NCI-H345 treated with DMSO at 0.1 percent for 48 hours (cell line): ENCODE measurements at regions not wholly inside any gene's neighbourhood (a gene's known extent, or its start where the extent isn't known, plus 50 kb on each side); places are given as distances from the start of the nearest gene placed in this dataset.

ENCODE experiments used
- DNase-seq: peaks from one replicate; lab custom pipeline; 2025; ENCODE audit not compliant: unreplicated experiment; lab: John Stamatoyannopoulos, UW

DNA sequence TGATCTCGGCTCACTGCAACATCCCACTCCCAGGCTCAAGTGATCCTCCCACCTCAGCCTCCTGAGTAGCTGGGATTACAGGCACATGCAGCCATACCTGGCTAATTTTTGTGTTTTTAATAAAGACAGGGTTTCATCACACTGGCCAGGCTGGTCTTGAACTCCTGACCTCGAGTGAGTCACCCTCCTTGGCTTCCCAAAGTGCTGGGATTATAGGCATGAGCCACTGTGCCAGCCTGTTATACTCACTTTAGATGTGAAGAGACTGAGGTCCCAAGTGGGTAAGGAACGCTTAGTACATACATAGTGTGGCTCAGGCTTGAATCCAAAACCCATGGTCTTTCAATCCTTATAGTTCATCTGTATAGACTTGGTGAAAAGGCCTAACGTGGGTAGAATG is 63.7 kb upstream of the EPS8L3 start:
- DNase-seq: no peak

- no peak for DNase-seq
These were observed 63.2 kb upstream of the EPS8L3 start for GRCh38 chr1:109826930-109827349.

GRCh38 chr1:109826446-109826845 is 62.7 kb upstream of the EPS8L3 start:
- no peak for DNase-seq

GRCh38 chr1:109824349-109825115 is 60.8 kb upstream of the EPS8L3 start:
- DNase-seq: no peak

DNA sequence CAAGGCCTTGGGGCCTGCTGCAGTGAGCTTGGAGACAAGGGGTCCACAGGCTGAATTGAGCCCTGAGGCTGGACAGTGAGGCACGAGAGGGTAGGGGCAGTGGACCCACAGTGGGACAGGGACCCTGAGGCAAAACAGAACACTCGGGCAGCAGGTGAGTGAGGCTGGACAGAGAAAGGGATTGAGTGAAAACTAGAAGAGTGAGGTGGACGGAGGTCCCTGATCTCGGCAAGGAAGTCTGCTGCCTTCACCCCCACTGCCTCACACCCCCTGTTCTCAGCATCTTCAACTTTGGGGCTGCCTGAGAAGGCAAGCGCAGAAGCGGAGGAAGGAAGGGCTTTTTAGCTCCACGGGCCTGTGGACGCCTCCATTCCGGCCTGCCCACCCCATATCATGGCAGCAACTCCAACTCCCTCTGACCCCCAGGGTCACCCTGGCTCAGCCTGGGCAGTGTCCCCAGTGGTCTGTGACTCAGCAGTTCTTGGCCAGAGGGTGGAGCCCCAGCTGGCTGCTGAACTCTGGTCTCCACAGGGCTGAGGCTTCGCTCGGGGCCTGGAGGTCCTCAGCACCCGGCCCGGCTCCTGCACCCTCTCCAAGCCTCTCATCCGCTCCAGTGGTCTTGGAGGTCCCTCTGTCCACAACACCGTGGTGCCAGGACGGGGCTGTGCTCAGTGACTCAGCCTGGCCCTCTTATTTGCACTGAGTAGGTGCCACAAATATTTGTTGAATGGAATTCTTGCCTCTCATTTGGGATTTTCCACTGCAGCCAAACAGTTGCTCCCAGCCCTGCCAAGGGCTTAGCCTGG is 60.0 kb upstream of the EPS8L3 start:
- no peak for DNase-seq

DNA sequence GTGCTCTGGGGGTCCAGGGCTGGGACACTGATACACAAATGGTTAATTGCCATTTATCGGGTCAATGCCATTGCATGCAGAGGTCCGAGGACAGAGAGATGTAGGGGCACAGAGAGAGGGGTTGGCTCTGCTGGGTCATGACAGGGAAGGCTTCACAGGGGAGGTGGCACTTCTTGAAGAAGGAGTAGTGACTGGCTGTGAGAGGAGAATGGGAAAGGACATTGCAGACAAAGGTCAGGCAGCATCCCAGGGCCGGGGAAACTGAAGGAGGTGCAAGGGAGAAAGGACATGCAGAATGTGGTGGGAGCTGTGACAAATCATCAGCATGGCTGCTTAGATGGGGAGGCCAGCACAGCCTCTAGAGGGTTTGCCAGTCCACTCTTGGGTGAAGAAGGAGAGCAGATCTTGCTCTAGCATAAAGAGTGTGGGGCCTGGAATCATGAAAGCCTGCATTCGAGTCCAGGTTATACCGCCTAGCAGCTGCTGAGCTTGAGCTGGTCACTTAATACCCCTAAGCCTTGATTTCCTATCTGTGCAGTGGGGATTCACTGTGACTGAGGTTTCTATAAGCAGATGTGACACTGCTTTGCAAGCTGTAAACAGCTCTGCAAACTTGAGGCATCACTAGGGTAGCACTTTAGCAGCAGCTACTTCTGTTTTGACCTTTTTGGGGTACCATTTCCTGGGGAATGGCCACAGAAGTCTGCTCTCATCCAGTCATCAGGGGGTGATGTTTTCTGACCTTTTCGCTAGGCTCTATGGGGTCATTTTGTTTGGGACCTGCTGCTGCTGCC is 59.2 kb upstream of the EPS8L3 start:
- DNase-seq: no peak

- DNase-seq: no peak
These were observed 58.4 kb upstream of the EPS8L3 start for GRCh38 chr1:109821831-109822745.

- no peak for DNase-seq
These were observed 57.5 kb upstream of the EPS8L3 start for GRCh38 chr1:109821221-109821669.

DNA sequence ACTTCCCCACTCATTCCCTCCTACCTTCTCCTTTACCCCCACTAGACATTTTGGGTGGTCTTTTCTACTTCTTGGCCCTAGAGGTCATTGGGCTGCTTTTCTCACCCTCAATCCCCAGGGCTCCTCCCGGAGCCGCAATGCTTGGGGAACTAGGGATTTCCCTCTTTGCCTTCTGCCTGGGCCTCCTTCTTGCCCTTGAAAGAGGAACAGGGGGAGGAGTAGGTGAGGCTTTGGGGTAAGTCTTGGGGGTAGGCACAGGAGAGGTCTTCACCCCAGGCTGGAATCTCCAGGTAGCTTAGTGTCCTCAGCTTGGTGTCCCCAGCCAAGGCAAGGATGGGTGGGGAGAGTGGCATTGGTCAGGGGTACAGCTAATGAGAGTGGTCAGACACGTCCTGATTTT is 56.2 kb upstream of the EPS8L3 start:
- no peak for DNase-seq

- DNase-seq: no peak
These were observed 55.5 kb upstream of the EPS8L3 start for GRCh38 chr1:109818988-109819764.

GRCh38 chr1:109818271-109818987 is 54.7 kb upstream of the EPS8L3 start:
- DNase-seq: no peak

- DNase-seq: no peak
These were observed 54.2 kb upstream of the EPS8L3 start for GRCh38 chr1:109817881-109818270.

DNA sequence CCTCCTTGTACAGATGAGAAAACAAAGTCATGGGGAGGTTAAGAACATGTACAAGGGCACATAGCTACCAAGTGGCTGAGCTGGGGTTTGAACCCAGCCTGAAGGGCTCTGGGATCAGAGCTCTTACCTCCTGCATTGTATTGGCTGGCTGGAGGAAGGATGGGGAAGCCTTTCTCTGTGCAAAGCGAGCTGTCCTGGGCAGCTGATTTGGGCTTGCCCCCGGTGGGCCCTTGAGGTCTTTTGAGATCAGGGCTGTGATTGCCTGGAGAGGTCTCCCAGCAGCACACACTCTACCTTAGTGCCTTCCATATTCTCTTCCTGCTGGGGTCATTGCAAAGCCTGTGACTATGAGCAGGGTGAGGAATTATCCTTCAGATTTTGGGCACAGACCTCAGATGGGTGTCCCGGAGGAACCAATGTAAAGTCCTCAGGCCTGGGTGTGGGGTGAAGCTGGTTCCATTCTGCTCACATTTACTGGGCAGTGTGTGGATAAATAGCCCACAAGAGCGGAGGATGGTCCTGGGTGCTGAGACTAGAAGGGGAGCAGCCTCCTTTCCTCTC is 53.3 kb upstream of the EPS8L3 start:
- DNase-seq: no peak

GRCh38 chr1:109816175-109816811 is 52.6 kb upstream of the EPS8L3 start:
- DNase-seq: peak; percentile 7

DNA sequence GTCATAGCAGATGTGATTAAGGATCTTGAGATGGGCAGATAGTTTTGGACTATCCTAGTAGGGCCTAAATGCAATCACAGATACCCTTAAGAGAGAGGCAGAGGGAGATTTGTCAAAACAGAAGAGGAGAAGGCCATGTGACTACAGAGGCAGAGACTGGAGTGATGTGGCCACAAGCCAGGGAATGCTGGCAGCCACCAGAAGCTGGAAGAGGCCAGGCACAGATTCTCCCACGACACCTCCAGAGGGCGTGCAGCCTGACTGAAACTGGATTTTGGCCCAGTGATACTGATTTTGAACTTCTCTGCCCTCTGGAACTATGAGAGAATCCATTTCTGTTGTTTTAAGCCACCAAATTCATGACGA is 52.1 kb upstream of the EPS8L3 start:
- no peak for DNase-seq

DNA sequence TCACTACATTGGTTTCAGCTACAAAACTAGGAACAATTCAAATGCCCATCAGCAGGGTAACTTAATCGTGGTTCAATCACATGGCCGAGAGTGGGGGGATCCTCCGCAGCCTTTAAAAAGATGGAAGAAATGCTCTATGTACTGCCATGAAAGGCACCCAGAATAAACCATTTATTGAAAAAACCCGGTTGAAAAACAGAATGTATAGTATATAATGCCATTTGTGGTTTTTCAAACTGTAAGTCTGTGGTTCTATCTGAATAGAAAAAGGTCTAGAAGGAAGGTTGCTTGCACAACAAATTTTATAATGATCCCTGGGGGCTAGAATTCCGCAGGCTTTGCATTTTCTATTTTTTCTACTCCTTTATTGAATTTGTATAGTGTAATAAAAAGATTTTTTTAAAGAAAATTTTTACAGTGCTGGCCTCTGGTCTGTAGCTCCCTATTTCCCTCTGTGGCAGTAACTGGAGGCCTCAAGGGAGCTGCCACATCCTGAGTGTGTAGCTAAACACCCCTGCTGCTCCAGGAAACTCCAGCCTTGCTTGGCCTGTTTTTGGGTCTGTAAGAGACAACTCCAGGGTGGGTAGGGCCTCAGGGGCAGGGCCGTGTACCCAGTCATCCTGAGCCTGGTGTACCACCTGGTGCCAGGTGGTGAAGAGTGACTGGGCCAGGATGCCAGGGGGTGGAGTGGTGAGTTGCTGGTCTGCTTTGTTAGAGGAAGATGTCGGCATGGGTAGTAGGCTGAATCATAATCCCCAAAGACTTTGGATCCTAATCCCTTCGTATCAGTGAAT is 51.5 kb upstream of the EPS8L3 start:
- no peak for DNase-seq

DNA sequence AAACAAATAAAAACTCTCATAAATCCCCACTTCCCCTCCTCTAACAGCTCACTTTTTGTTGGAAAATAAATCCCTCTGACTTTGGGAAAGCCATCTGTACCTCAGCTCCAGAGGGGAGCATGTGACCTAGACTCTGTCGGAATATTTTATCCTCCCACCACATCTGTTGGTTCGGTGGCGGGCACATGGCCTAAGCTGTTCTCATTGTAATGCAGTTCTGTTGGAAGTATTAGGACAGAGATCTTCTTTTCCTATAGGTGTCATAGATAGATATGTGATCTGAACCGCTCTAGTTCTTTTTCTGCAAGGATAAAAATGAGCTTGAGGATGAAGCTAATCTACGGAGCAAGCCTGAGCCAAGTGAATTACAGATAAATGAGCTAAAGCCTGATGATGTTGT is 50.5 kb upstream of the EPS8L3 start:
- no peak for DNase-seq
